ENCODE measurements at regions not wholly inside any gene's neighbourhood (a gene's known extent, or its start where the extent isn't known, plus 50 kb on each side); places are given as distances from the start of the nearest gene placed in this dataset.

GRCh38 chr11:40062616-40063015 is 1396.8 kb downstream of the LRRC4C start:
- no peaks in the 10 kb centered on the region for H3K36me3 Mint-ChIP-seq (ENCODE audit: low read depth)
- intact Hi-C loops (cut with micrococcal nuclease): no loop called here
- H3K9me3 Mint-ChIP-seq: peaks cover 14% of the 10 kb centered on the region
- no peak overlapping the region for H3K27ac Mint-ChIP-seq
- no peak overlapping the region for H3K4me3 Mint-ChIP-seq
- no peaks in the 10 kb centered on the region for H3K27me3 Mint-ChIP-seq (ENCODE audit: insufficient read depth)
- no peaks in the 10 kb centered on the region for H3K4me1 Mint-ChIP-seq (ENCODE audit: low read depth)
- DNase-seq (ENCODE audit: low spot score): no peak

- H3K4me1 Mint-ChIP-seq (ENCODE audit: low read depth): no peaks in the 10 kb centered on the region
Measured at GRCh38 chr11:40061221-40061620, 1398.2 kb downstream of the LRRC4C start.

GRCh38 chr11:40054631-40055030 is 1404.8 kb downstream of the LRRC4C start:
- H3K27me3 Mint-ChIP-seq (ENCODE audit: insufficient read depth): no peaks in the 10 kb centered on the region
- DNase-seq (ENCODE audit: low spot score): no peak
- H3K36me3 Mint-ChIP-seq (ENCODE audit: low read depth): no peaks in the 10 kb centered on the region
- H3K27ac Mint-ChIP-seq: no peak overlapping the region
- intact Hi-C loops (cut with micrococcal nuclease): no loop called here
- peaks cover 21% of the 10 kb centered on the region for H3K9me3 Mint-ChIP-seq
- H3K4me1 Mint-ChIP-seq (ENCODE audit: low read depth): no peaks in the 10 kb centered on the region
- no peak overlapping the region for H3K4me3 Mint-ChIP-seq

More at GRCh38 chr11:40061221-40061620, 1398.2 kb downstream of the LRRC4C start:
- intact Hi-C loops (cut with micrococcal nuclease): no loop called here
- DNase-seq (ENCODE audit: low spot score): no peak
- Mint-ChIP-seq H3K36me3 (ENCODE audit: low read depth) (no peaks in the 10 kb centered on the region), H3K27ac (no peak overlapping the region), H3K4me3 (no peak overlapping the region), H3K9me3 (peaks cover 15% of the 10 kb centered on the region), H3K27me3 (ENCODE audit: insufficient read depth) (no peaks in the 10 kb centered on the region)

GRCh38 chr11:40045312-40045711 is 1414.1 kb downstream of the LRRC4C start:
- Mint-ChIP-seq H3K27ac (no peak overlapping the region), H3K4me1 (ENCODE audit: low read depth) (no peaks in the 10 kb centered on the region), H3K9me3 (peaks cover 31% of the 10 kb centered on the region), H3K27me3 (ENCODE audit: insufficient read depth) (no peaks in the 10 kb centered on the region), H3K4me3 (no peak overlapping the region), H3K36me3 (ENCODE audit: low read depth) (no peaks in the 10 kb centered on the region)
- no peak for DNase-seq (ENCODE audit: low spot score)
- intact Hi-C loops (cut with micrococcal nuclease): no loop called here

GRCh38 chr11:40037005-40037404 is 1422.4 kb downstream of the LRRC4C start:
- no peak overlapping the region for H3K27ac Mint-ChIP-seq

GRCh38 chr11:40032331-40032730 is 1427.1 kb downstream of the LRRC4C start:
- Mint-ChIP-seq H3K27ac (no peak overlapping the region), H3K9me3 (peaks cover 19% of the 10 kb centered on the region), H3K27me3 (ENCODE audit: insufficient read depth) (no peaks in the 10 kb centered on the region), H3K4me3 (no peak overlapping the region), H3K4me1 (ENCODE audit: low read depth) (no peaks in the 10 kb centered on the region), H3K36me3 (ENCODE audit: low read depth) (no peaks in the 10 kb centered on the region)
- intact Hi-C loops (cut with micrococcal nuclease): no loop called here
- no peak for DNase-seq (ENCODE audit: low spot score)

More at GRCh38 chr11:40037005-40037404, 1422.4 kb downstream of the LRRC4C start:
- no peak for DNase-seq (ENCODE audit: low spot score)
- Mint-ChIP-seq H3K27me3 (ENCODE audit: insufficient read depth) (no peaks in the 10 kb centered on the region), H3K9me3 (peaks cover 23% of the 10 kb centered on the region), H3K4me3 (no peak overlapping the region), H3K4me1 (ENCODE audit: low read depth) (no peaks in the 10 kb centered on the region), H3K36me3 (ENCODE audit: low read depth) (no peaks in the 10 kb centered on the region)
- intact Hi-C loops (cut with micrococcal nuclease): no loop called here

GRCh38 chr11:40030867-40031266 is 1428.6 kb downstream of the LRRC4C start:
- H3K27ac Mint-ChIP-seq: no peak overlapping the region
- intact Hi-C loops (cut with micrococcal nuclease): no loop called here
- H3K4me1 Mint-ChIP-seq (ENCODE audit: low read depth): no peaks in the 10 kb centered on the region
- no peaks in the 10 kb centered on the region for H3K27me3 Mint-ChIP-seq (ENCODE audit: insufficient read depth)
- peaks cover 10% of the 10 kb centered on the region for H3K9me3 Mint-ChIP-seq
- no peaks in the 10 kb centered on the region for H3K36me3 Mint-ChIP-seq (ENCODE audit: low read depth)
- no peak overlapping the region for H3K4me3 Mint-ChIP-seq
- DNase-seq (ENCODE audit: low spot score): no peak

GRCh38 chr11:40029391-40029790 is 1430.1 kb downstream of the LRRC4C start:
- Mint-ChIP-seq H3K4me1 (ENCODE audit: low read depth) (no peaks in the 10 kb centered on the region), H3K27ac (no peak overlapping the region), H3K27me3 (ENCODE audit: insufficient read depth) (no peaks in the 10 kb centered on the region), H3K36me3 (ENCODE audit: low read depth) (no peaks in the 10 kb centered on the region), H3K4me3 (no peak overlapping the region), H3K9me3 (peaks cover 10% of the 10 kb centered on the region)
- DNase-seq (ENCODE audit: low spot score): no peak
- intact Hi-C loops (cut with micrococcal nuclease): no loop called here

- Mint-ChIP-seq H3K4me1 (ENCODE audit: low read depth) (no peaks in the 10 kb centered on the region), H3K9me3 (peaks cover 11% of the 10 kb centered on the region), H3K27me3 (ENCODE audit: insufficient read depth) (no peaks in the 10 kb centered on the region)
Measured at GRCh38 chr11:40027720-40028119, 1431.7 kb downstream of the LRRC4C start.

GRCh38 chr11:40023724-40024123 is 1435.7 kb downstream of the LRRC4C start:
- H3K27ac Mint-ChIP-seq: no peak overlapping the region
- no peak overlapping the region for H3K4me3 Mint-ChIP-seq
- H3K36me3 Mint-ChIP-seq (ENCODE audit: low read depth): no peaks in the 10 kb centered on the region
- H3K4me1 Mint-ChIP-seq (ENCODE audit: low read depth): no peaks in the 10 kb centered on the region
- no peak for DNase-seq (ENCODE audit: low spot score)
- H3K27me3 Mint-ChIP-seq (ENCODE audit: insufficient read depth): no peaks in the 10 kb centered on the region
- intact Hi-C loops (cut with micrococcal nuclease): no loop called here
- H3K9me3 Mint-ChIP-seq: peaks cover 20% of the 10 kb centered on the region

More at GRCh38 chr11:40027720-40028119, 1431.7 kb downstream of the LRRC4C start:
- intact Hi-C loops (cut with micrococcal nuclease): no loop called here
- no peak for DNase-seq (ENCODE audit: low spot score)
- Mint-ChIP-seq H3K4me3 (no peak overlapping the region), H3K36me3 (ENCODE audit: low read depth) (no peaks in the 10 kb centered on the region), H3K27ac (no peak overlapping the region)

GRCh38 chr11:40010011-40010410 is 1449.4 kb downstream of the LRRC4C start:
- Mint-ChIP-seq H3K27me3 (ENCODE audit: insufficient read depth) (no peaks in the 10 kb centered on the region), H3K9me3 (peaks cover 11% of the 10 kb centered on the region), H3K4me3 (no peak overlapping the region), H3K36me3 (ENCODE audit: low read depth) (no peaks in the 10 kb centered on the region), H3K4me1 (ENCODE audit: low read depth) (no peaks in the 10 kb centered on the region), H3K27ac (no peak overlapping the region)
- DNase-seq (ENCODE audit: low spot score): no peak
- intact Hi-C loops (cut with micrococcal nuclease): no loop called here

- H3K4me1 Mint-ChIP-seq (ENCODE audit: low read depth): no peaks in the 10 kb centered on the region
- no peaks in the 10 kb centered on the region for H3K27me3 Mint-ChIP-seq (ENCODE audit: insufficient read depth)
- no peaks in the 10 kb centered on the region for H3K36me3 Mint-ChIP-seq (ENCODE audit: low read depth)
- H3K27ac Mint-ChIP-seq: no peak overlapping the region
- intact Hi-C loops (cut with micrococcal nuclease): no loop called here
- H3K9me3 Mint-ChIP-seq: peaks cover 23% of the 10 kb centered on the region
- no peak for DNase-seq (ENCODE audit: low spot score)
- no peak overlapping the region for H3K4me3 Mint-ChIP-seq
Measured at GRCh38 chr11:39992551-39992950, 1466.9 kb downstream of the LRRC4C start.

GRCh38 chr11:39990421-39990831 is 1469.0 kb downstream of the LRRC4C start:
- H3K27me3 Mint-ChIP-seq (ENCODE audit: insufficient read depth): no peaks in the 10 kb centered on the region
- no peak overlapping the region for H3K4me3 Mint-ChIP-seq
- no peak overlapping the region for H3K27ac Mint-ChIP-seq
- intact Hi-C loops (cut with micrococcal nuclease): no loop called here
- peaks cover 31% of the 10 kb centered on the region for H3K9me3 Mint-ChIP-seq
- H3K4me1 Mint-ChIP-seq (ENCODE audit: low read depth): no peaks in the 10 kb centered on the region
- no peak for DNase-seq (ENCODE audit: low spot score)
- H3K36me3 Mint-ChIP-seq (ENCODE audit: low read depth): no peaks in the 10 kb centered on the region

- H3K36me3 Mint-ChIP-seq (ENCODE audit: low read depth): no peaks in the 10 kb centered on the region
- no peak overlapping the region for H3K27ac Mint-ChIP-seq
- intact Hi-C loops (cut with micrococcal nuclease): no loop called here
Measured at GRCh38 chr11:39975091-39975490, 1484.4 kb downstream of the LRRC4C start.

More at GRCh38 chr11:39975091-39975490, 1484.4 kb downstream of the LRRC4C start:
- no peak for DNase-seq (ENCODE audit: low spot score)
- Mint-ChIP-seq H3K27me3 (ENCODE audit: insufficient read depth) (no peaks in the 10 kb centered on the region), H3K9me3 (peaks cover 18% of the 10 kb centered on the region), H3K4me1 (ENCODE audit: low read depth) (no peaks in the 10 kb centered on the region), H3K4me3 (no peak overlapping the region)

All from activated T-helper 1 cell treated with anti-CD3 and anti-CD28 coated beads, Interleukin-12 subunit alpha, Interleukin-12 subunit beta, Interleukin-2, Interleukin-4 antibody, amounts not matched to agents 30 ng/mL and 10 ng/mL and 1 ng/mL, durations not matched to agents 14 hours and 24 hours and 36 hours (primary cell).